Fibroblast of mammary gland (primary cell): ENCODE measurements at regions not wholly inside any gene's neighbourhood (a gene's known extent, or its start where the extent isn't known, plus 50 kb on each side); places are given as distances from the start of the nearest gene placed in this dataset.

Source experiments
- DNase-seq: peaks from one replicate; pipeline ENCODE4 v3.0.0-alpha.2; 2010; ENCODE audit warnings: low read depth
- H3K4me3 ChIP-seq: 2 replicates; pipeline ENCODE4 v1.5.1; 2011; ENCODE audit warnings: low read depth, mild to moderate bottlenecking, low read length, moderate library complexity; ENCODE audit not compliant: control insufficient read depth
- TF ChIP-seq, protein P1 (sequence below): conservative IDR thresholded peaks from 2 replicates; pipeline ENCODE4 v1.5.1; 2011; ENCODE audit warnings: low read depth, low read length, inconsistent platforms; ENCODE audit not compliant: control insufficient read depth, insufficient read depth

DNA sequence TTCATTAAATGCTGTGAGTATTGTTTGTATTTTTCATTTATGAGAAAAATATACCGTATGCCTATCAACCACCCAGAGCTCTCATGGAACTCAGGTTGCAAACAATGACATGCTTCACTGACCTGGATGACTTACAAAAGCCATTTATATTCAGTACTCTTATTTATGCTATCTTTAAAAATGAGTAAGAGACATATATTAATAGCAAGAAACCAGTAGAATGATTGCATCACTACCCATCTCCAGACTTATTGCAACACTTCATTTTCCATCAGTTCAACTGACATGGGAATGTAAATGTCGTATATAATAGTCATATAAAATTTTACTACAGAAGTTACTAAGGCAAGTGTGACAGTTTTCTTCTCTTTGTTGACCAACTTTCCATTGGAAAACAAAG lies 69.1 kb downstream of the OTP start:
- TF ChIP-seq, protein P1, sequence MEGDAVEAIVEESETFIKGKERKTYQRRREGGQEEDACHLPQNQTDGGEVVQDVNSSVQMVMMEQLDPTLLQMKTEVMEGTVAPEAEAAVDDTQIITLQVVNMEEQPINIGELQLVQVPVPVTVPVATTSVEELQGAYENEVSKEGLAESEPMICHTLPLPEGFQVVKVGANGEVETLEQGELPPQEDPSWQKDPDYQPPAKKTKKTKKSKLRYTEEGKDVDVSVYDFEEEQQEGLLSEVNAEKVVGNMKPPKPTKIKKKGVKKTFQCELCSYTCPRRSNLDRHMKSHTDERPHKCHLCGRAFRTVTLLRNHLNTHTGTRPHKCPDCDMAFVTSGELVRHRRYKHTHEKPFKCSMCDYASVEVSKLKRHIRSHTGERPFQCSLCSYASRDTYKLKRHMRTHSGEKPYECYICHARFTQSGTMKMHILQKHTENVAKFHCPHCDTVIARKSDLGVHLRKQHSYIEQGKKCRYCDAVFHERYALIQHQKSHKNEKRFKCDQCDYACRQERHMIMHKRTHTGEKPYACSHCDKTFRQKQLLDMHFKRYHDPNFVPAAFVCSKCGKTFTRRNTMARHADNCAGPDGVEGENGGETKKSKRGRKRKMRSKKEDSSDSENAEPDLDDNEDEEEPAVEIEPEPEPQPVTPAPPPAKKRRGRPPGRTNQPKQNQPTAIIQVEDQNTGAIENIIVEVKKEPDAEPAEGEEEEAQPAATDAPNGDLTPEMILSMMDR = no peak
- DNase-seq = peak; percentile 10
- no peak overlapping the region for H3K4me3 ChIP-seq

DNA sequence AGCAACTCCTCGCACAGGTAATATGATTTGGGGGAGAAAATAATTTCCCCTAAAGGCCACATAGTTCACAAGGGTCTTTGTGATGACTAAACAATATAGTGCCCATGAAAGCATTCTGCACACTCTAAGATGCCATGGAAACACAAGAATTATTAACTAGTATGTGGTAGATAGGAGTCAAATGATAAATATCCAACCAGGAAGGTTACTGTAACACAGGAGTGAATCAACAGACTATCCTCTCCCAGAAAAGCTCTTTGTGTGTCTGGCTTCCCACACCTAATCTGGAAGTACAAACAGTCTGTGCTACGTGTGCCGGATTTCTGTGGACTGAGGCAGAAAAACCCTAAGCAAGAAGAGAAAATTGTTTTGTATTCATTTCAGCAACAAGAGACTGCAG lies 70.0 kb downstream of the OTP start:
- no peak for DNase-seq
- TF ChIP-seq, protein P1 = no peak
- no peak overlapping the region for H3K4me3 ChIP-seq

DNA sequence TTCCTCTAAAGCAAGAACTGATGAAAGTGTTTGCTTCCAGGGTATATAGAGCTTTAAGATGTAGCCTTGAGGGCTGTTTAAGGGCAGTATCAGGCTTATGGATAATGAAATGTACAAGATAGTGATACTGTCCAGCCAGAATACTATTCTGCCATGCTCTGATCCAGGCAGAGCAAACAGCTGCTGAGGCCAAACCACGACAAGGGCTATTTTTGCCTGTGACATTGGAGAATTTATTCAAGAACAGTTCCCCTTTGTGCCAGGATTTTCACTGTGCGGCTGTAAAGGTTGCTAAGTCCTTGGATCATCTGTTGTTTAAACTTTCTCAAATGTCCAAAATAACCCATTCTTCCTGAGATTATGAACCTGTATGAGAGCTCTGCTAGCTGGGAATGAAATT lies 70.4 kb downstream of the OTP start:
- no peak overlapping the region for H3K4me3 ChIP-seq
- TF ChIP-seq, protein P1 = no peak
- no peak for DNase-seq

DNA sequence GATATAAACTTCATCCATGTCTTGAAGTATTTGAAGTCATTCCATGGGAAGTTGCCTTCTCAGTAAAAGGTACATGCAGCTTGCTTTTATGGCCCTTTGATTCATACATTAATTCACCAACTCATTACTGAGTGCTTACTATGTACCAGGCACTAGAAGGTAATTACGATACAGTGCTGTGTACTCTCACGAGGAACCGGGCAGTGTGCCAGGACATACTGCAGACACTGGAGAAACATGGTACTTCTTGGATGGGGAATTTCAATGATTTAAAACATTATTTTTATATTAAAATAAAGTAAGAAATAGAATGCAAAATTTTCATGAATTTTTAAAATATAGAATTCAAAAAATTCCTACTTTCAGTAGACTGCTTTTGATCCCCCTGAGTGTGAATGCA lies 71.4 kb upstream of the WDR41 start:
- no peak overlapping the region for H3K4me3 ChIP-seq
- DNase-seq = no peak
- TF ChIP-seq, protein P1 = no peak

DNA sequence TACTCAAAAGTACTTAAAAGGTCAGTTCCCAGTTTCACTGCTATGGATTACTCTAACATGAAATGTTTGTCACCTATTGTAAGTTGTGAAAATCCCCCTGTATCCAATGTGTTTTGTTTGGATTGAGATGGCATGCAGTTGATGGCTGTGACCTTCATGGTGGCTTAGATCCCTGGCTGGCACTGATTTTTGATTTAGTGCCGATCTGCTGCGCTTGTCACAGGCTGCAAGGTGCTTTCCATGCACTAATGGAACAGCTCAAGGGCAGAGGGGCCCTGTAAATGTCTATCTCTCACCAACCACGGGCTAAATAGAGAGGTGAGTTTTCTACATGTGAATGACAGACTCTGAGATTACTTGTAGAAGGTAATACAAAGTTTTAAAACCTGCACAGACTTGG lies 69.8 kb upstream of the WDR41 start:
- TF ChIP-seq, protein P1 = no peak

DNA sequence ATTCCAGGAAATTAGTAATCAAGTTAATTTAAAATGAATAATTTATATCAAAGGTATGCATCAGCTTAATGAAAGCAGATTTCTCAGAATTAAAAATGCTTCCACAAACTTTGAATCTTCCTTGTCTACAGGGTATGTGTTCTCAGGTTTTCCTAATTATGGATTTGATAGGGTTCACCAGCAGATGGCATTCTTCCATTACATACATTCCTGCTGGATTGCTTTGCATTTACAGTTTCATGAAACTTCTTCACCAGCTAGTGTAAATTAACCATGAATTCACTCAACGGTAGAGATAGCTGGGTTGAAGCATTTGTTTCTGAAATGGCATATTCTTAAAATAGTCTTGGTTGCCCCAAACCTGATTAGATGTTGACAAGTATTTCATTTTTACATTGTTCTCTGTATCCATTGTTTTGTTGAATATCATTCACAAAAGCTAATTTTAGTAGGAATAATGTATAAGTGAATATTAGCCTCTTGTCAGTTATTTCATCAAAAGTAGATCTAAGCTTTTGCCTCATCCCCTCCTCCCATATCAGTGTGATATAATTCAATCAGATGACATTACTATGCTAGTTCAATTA lies 68.7 kb upstream of the WDR41 start:
- DNase-seq = peak; percentile 66
- TF ChIP-seq, protein P1 = peak; percentile 62
- H3K4me3 ChIP-seq = no peak overlapping the region

More for the DNA sequence above, 69.8 kb upstream of the WDR41 start:
- DNase-seq = no peak
- no peak overlapping the region for H3K4me3 ChIP-seq

DNA sequence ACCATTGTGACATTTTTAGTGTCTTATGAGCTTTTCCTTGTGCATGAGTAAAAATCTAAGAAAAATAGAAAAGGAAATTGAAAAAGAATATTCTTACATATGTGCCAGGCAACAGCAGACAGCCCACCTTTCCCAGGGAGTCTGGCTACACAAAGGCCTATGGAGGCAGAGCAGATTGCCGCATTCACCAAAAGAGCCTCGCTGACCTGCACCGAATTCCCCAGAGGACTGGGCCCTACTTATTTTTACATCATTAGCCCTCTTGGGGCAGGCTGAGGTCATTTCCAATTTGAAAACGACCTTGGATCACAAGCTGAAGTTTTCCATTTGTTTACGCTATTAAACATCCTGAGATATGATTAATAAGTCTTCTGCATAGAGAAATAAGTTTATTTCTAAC lies 66.2 kb upstream of the WDR41 start:
- TF ChIP-seq, protein P1 = no peak
- DNase-seq = no peak

More for the DNA sequence above, 66.2 kb upstream of the WDR41 start:
- H3K4me3 ChIP-seq = no peak overlapping the region
